Lower leg skin (tissue), 3 donors: ENCODE measurements at regions not wholly inside any gene's neighbourhood (a gene's known extent, or its start where the extent isn't known, plus 50 kb on each side); places are given as distances from the start of the nearest gene placed in this dataset.

Experiments
- POLR2A ChIP-seq, 2 donors: fragments of 450-650 bp; IDR thresholded peaks; one replicate each; pipeline ENCODE4 v1.6.1; 2016 to 2017; ENCODE audit warnings: antibody characterized with exemption in 2 of 2, mild to moderate bottlenecking in 1 of 2, moderate library complexity in 1 of 2
- TF ChIP-seq, protein P1 (sequence below), 3 donors: fragments of 450-650 bp; IDR thresholded peaks; one replicate each; pipeline ENCODE4 v1.5.1; 2016; ENCODE audit warnings: antibody characterized with exemption in 3 of 3, mild to moderate bottlenecking in 3 of 3, moderate library complexity in 2 of 3

DNA sequence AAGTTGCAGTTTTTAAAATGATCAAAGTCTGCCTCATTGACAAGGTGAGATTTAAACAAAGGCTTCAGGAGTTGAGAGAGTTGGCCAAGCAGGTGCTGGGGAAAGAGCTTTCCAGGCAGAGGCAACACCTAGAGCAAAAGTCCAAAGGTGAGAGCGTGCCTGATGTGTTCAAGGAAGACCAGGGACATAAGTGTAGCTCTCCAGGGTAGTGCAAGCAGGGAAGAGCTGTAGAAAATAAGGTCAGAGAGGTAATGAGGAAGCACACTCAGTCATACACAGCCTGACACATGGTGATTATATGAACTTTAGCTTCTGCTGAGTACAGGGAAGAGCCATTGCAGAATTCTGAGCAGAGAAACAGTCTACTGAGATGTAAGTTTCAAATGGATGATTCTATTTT lies 265.0 kb upstream of the NWD2 start:
- TF ChIP-seq, protein P1, sequence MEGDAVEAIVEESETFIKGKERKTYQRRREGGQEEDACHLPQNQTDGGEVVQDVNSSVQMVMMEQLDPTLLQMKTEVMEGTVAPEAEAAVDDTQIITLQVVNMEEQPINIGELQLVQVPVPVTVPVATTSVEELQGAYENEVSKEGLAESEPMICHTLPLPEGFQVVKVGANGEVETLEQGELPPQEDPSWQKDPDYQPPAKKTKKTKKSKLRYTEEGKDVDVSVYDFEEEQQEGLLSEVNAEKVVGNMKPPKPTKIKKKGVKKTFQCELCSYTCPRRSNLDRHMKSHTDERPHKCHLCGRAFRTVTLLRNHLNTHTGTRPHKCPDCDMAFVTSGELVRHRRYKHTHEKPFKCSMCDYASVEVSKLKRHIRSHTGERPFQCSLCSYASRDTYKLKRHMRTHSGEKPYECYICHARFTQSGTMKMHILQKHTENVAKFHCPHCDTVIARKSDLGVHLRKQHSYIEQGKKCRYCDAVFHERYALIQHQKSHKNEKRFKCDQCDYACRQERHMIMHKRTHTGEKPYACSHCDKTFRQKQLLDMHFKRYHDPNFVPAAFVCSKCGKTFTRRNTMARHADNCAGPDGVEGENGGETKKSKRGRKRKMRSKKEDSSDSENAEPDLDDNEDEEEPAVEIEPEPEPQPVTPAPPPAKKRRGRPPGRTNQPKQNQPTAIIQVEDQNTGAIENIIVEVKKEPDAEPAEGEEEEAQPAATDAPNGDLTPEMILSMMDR (IDR thresholded peaks at IDR 0.05) = no peak
- no peak for TF ChIP-seq POLR2A (IDR thresholded peaks at IDR 0.05)
